ENCODE measurements at regions not wholly inside any gene's neighbourhood (a gene's known extent, or its start where the extent isn't known, plus 50 kb on each side); places are given as distances from the start of the nearest gene placed in this dataset.

GRCh38 chr15:98419173-98419780 is 229.1 kb upstream of the IGF1R start:
- DNase-seq (ENCODE audit: low read depth in 2 of 2): no peak

GRCh38 chr15:98420837-98421236 is 227.5 kb upstream of the IGF1R start:
- DNase-seq (ENCODE audit: low read depth in 2 of 2): no peak

GRCh38 chr15:98421419-98422129 is 226.8 kb upstream of the IGF1R start:
- peak; percentile 38 to 46 for DNase-seq (ENCODE audit: low read depth in 2 of 2)

GRCh38 chr15:98422130-98422478 is 226.2 kb upstream of the IGF1R start:
- no peak for DNase-seq (ENCODE audit: low read depth in 2 of 2)

- no peak for DNase-seq (ENCODE audit: low read depth in 2 of 2)
These were observed 223.2 kb upstream of the IGF1R start for GRCh38 chr15:98425173-98425572.

GRCh38 chr15:98427321-98427720 is 221.0 kb upstream of the IGF1R start:
- DNase-seq (ENCODE audit: low read depth in 2 of 2): no peak

DNA sequence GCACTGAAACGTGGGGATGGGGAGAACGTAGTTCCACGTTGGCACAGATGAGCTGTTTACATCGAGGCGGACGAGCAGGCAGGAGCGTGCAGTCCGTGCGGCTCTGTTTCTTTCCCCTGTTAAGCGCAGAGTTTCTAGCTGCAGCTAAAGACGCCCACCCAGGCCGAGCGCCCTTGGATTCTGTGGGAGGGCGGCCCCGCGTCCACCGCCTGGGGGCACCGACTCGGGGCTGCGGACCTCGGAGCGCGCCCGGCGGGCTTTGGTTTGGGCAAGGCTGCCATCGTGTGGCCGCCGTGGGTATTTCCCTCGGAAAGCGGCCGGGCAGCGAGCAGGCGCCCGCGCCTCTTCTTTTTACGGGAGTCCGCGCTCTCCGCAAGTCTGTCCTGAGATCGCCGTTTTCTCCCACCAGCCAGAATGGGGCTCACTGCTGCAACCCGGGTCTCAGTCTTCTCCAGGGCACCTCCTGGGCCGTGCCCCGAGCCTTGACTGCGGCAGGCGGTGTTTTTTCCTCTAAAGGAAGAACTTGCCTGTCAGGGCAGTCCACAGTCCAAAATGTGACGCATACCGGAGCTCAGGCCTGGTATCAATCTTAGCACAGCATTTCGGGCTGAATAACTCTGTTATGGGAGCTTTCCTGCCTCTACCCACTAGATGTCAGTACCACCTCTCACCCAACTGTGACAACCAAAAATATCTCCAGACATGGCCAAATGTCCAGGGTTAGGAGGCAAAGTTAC is 219.9 kb upstream of the IGF1R start:
- DNase-seq (ENCODE audit: low read depth in 2 of 2): peak; percentile 32 to 49

- no peak for DNase-seq (ENCODE audit: low read depth in 2 of 2)
These were observed 217.2 kb upstream of the IGF1R start for GRCh38 chr15:98431171-98431570.

DNA sequence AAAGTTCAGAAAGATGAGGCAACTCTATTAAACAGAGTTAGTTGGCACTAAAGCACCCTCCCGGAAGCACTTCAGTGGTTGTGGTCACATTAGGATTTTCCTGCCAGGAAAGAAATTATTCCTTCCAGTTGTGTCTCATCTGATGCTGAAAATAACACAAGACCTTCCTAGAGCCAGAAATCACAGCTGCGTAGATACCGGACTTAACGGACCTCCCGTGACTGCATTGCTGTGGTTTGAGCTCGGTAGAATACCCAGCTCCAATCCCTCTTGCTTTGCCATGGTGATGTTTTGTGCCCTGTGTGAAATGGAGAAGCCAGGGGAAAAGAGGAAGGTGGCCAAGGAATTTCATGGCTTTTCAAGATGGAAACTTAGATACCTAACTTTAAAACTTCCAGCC is 215.0 kb upstream of the IGF1R start:
- no peak for DNase-seq (ENCODE audit: low read depth in 2 of 2)

DNA sequence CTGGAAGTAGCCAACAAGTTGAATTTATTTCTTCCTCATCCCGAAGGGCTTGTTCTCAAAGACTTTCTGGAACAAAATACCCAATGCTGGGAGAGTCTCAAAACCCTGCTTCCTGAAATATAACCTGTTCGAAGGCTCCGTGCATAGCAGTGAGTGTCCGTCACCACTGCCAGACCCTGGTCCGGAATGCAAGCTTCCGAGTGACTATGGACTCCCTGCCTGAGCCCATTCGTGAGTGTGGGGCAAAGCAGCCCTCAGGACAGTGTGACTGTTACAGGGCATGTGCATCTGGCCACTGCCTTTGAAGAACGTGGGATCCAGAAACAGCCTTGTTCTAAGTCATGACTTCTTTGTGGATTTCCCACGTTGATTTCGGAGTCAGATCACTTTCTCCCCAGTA is 214.5 kb upstream of the IGF1R start:
- DNase-seq (ENCODE audit: low read depth in 2 of 2): no peak

DNA sequence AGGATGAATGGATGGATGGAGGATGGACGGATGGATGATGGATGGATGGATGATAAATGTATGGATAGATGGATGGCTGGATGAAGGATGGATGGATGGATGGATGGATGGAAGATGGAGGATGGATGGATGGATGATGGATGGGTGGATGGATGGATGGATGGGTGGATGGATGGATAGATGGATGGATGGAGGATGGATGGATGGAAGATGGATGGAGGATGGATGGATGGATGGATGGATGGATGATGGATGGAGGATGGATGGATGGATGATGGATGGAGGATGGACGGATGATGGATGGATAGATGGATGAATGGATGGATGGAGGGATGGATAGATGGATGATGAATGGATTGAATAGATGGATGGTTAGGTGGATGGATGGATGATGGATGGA is 210.6 kb upstream of the IGF1R start:
- no peak for DNase-seq (ENCODE audit: low read depth in 2 of 2)

DNA sequence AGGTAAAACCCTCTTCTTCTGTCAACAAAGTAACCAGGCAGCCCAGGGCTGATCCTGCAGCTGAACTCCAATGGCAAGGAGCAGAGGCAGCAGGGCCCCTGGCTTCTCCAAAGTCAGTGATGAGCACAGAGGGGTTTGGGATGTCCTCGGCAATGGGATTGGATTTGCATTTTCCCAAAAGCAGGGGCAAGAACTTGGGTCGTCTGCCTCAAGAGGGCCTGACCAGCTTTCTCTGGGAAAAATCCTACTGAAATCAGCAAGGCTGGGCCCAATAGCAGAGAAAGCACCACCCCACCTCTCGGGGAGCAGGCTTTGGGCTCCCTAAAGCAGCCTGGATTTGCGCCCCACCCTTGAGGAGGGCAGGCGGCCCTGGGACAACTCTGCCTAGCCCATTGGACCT is 210.0 kb upstream of the IGF1R start:
- DNase-seq (ENCODE audit: low read depth in 2 of 2): no peak

DNA sequence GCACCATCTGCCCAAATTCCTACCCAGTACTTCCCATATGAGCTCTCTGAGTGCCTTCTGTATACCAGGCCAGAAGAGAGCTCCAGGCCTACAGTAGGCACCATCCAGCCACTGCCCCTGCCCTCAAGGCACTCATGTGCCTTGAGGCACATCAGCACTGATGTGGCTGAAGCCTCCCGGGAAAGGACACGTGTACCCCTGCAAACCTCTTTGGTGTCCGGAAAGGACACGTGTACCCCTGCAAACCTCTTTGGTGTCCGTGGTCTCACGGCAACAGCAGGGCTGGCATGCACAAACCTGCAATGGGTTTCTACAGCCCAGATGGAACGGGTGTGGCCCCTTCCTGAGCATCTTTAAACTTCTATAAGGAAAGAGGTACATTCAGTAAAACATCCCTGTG is 209.4 kb upstream of the IGF1R start:
- DNase-seq (ENCODE audit: low read depth in 2 of 2): no peak

GRCh38 chr15:98439523-98439942 is 208.8 kb upstream of the IGF1R start:
- no peak for DNase-seq (ENCODE audit: low read depth in 2 of 2)

DNA sequence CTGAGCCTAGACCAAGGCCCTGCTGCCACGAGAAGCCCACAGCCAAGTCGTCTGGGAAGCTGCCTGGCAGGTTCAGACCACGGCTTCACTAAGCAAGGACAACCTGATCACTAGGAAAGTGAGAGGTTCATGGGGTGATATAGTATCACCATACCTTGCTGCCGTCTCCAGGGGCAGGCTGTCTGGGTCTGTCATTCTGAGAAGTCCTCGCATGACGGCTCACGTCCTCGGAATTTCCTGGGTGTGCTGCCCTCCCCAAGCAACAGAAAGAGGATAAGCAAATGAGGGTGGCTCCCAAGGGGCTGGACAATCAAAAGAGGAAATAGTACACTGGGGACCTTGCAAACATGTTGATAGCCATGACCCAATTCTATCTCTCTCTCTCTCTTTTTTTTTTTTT is 207.4 kb upstream of the IGF1R start:
- no peak for DNase-seq (ENCODE audit: low read depth in 2 of 2)

GRCh38 chr15:98441599-98441998 is 206.7 kb upstream of the IGF1R start:
- no peak for DNase-seq (ENCODE audit: low read depth in 2 of 2)

DNA sequence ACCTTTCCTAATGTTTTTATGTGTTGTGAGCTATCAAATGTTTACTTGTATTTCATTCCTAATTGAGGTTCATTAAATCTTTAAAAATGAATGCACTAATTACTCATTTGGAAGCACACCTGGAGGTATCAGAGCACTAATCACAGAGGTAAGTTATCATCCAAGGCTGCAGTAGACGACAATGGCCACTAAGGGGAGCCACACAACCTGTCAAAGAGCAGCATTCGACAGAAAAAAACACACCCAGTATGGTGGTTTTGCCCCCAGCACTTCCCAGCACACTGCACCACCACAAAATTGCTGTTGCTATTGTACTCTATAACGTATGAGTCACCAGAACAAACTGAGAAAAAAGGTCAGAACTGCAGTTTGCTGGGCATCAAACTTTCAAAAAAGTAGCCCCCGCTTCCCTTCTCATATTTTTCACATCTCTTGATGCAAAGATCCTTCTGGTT is 205.9 kb upstream of the IGF1R start:
- DNase-seq (ENCODE audit: low read depth in 2 of 2): peak; percentile 26

GRCh38 chr15:98442901-98443300 is 205.4 kb upstream of the IGF1R start:
- no peak for DNase-seq (ENCODE audit: low read depth in 2 of 2)

- DNase-seq (ENCODE audit: low read depth in 2 of 2): no peak
These were observed 204.8 kb upstream of the IGF1R start for GRCh38 chr15:98443526-98443925.

- DNase-seq (ENCODE audit: low read depth in 2 of 2): no peak
These were observed 204.2 kb upstream of the IGF1R start for GRCh38 chr15:98444138-98444537.

GRCh38 chr15:98445315-98445714 is 203.0 kb upstream of the IGF1R start:
- no peak for DNase-seq (ENCODE audit: low read depth in 2 of 2)

GRCh38 chr15:98446083-98446482 is 202.3 kb upstream of the IGF1R start:
- DNase-seq (ENCODE audit: low read depth in 2 of 2): no peak

- DNase-seq (ENCODE audit: low read depth in 2 of 2): no peak
These were observed 201.3 kb upstream of the IGF1R start for GRCh38 chr15:98447069-98447468.

Data from stimulated activated CD8-positive, alpha-beta memory T cell treated with anti-CD3 and anti-CD28 coated beads, Interleukin-15, amount 100 ng/mL, for 48 hours (primary cell).